ENCODE measurements at regions not wholly inside any gene's neighbourhood (a gene's known extent, or its start where the extent isn't known, plus 50 kb on each side); places are given as distances from the start of the nearest gene placed in this dataset.

DNA sequence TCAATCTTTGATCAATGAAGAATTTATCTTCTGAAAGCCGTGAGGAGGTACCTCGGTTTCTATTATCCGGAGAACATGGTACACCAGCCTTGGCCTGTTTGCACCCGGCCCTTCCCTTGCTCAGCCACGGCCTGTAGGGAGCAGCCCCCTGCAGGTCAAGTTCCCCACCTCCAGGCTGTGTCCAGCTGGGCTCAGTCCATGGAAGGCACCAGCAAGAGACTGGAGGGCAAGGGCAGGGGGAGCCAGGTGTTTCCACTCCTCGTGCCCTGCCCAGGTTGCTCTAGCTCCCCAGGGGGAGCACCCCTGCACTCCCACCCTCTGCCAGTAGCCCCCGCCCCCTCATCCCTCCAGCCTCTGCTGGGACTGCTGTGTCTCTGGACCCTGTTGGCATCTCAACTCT lies 87.3 kb upstream of the ADAMTS2 start:
- TF ChIP-seq, protein P1, sequence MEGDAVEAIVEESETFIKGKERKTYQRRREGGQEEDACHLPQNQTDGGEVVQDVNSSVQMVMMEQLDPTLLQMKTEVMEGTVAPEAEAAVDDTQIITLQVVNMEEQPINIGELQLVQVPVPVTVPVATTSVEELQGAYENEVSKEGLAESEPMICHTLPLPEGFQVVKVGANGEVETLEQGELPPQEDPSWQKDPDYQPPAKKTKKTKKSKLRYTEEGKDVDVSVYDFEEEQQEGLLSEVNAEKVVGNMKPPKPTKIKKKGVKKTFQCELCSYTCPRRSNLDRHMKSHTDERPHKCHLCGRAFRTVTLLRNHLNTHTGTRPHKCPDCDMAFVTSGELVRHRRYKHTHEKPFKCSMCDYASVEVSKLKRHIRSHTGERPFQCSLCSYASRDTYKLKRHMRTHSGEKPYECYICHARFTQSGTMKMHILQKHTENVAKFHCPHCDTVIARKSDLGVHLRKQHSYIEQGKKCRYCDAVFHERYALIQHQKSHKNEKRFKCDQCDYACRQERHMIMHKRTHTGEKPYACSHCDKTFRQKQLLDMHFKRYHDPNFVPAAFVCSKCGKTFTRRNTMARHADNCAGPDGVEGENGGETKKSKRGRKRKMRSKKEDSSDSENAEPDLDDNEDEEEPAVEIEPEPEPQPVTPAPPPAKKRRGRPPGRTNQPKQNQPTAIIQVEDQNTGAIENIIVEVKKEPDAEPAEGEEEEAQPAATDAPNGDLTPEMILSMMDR (IDR thresholded peaks at IDR 0.05; ENCODE audit: low read depth, low read length, missing control alignments), result no peak
- in situ Hi-C loops (cut with HindIII; ENCODE audit: low sequenced_read_pairs), result no loop called here
- DNase-seq (ENCODE audit: low read depth), result no peak
- no peak overlapping the region for H3K4me3 ChIP-seq (ENCODE audit: low read depth, low read length)

DNA sequence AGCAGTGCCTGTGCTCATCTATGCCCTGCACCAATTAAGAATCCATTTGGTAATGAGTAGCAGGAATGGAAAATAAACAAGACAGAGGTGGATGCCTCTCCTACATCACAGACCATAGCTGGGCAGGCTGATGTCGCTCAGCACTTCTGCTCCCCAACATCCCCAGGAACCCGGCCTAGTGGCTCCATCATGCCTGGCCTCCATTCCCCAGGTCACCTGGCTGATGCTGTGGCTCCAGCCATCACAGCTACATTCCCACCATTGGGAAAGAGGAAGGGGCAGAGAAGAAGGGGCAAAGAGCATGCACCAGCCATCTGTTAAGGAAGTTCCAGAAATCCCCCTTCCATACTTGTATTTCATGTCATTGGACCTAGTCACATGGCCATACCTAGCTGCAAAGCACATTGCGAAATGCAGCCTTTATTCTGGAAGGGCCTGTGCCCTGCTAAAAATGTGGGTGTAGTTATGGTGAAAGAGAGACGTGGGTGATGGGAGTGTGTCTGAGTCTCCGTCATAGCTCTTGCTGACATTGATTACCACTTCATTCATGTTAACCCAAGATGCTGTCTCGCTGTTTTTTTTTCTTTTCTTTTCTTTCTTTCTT lies 86.1 kb upstream of the ADAMTS2 start:
- DNase-seq (ENCODE audit: low read depth), result no peak
- TF ChIP-seq, protein P1 (IDR thresholded peaks at IDR 0.05; ENCODE audit: low read depth, low read length, missing control alignments), result no peak
- H3K4me3 ChIP-seq (ENCODE audit: low read depth, low read length), result no peak overlapping the region
- in situ Hi-C loops (cut with HindIII; ENCODE audit: low sequenced_read_pairs), result no loop called here

DNA sequence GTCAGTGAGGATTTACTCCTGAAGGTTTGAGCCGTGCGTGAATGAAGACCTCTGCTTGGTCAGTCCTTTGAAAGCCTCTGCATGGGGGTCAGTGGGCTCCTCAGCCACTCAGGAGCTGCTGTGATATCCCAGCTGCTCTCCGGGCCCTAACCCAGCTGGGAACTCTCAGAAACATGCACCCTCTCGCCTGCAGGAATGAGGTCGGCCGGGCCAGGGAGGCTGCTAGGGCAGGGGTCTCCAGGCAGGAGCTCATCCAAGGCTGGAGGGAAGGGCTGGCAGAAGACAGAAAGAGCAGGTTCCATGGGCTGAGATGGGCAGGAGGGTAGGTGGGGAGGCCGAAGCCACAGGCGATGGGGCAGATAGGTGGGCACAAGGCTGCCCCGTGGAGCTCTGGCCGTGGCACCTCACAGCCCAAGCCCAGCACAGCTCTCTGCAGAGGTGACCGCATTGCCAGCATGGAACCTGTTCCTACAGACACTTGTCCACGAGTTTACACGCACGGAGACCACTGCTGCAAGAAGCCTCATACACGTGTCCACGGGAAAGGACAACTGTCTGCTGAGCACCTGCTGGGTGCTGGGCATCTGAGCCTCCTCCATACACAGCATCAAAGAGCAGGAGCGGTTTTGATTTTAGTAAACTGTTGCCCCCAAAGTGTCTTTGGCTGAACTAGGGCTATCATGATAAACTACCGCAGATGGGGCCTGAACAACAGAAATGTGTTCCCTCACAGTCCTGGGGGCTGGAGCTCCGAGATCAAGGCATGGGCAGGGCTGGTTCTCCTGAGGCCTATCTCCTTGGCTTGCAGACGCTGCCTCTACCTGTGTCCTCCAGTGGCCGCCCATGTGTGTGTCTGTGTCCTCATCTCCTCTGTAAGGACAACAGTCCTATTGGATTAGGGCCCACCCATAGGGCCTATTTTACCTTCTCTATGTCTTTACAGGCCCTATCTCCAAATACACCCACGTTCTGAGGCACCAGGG lies 85.2 kb upstream of the ADAMTS2 start:
- in situ Hi-C loops (cut with HindIII; ENCODE audit: low sequenced_read_pairs), result no loop called here
- TF ChIP-seq, protein P1 (IDR thresholded peaks at IDR 0.05; ENCODE audit: low read depth, low read length, missing control alignments), result no peak
- no peak overlapping the region for H3K4me3 ChIP-seq (ENCODE audit: low read depth, low read length)
- DNase-seq (ENCODE audit: low read depth), result no peak

DNA sequence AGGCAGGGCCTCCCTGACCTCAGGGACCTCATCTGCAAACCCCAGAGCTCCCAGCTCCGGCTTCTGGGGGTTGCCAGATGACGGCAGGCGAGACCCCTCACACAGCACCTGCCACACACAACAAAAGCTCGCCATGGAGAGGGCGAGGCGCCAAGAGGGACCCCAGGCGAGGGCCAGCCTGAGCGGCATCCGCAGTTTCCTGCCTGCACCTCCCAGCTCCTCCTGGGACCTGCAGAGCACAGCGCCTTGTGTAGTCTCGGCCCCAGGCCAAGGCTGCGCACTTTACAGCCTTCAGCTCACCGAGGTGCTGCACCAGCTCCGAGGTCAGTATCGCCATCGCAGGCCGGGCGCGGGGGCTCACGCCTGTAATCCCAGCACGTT lies 82.4 kb upstream of the ADAMTS2 start:
- no peak for DNase-seq (ENCODE audit: low read depth)
- TF ChIP-seq, protein P1 (IDR thresholded peaks at IDR 0.05; ENCODE audit: low read depth, low read length, missing control alignments), result no peak
- no peak overlapping the region for H3K4me3 ChIP-seq (ENCODE audit: low read depth, low read length)
- in situ Hi-C loops (cut with HindIII; ENCODE audit: low sequenced_read_pairs), result no loop called here

DNA sequence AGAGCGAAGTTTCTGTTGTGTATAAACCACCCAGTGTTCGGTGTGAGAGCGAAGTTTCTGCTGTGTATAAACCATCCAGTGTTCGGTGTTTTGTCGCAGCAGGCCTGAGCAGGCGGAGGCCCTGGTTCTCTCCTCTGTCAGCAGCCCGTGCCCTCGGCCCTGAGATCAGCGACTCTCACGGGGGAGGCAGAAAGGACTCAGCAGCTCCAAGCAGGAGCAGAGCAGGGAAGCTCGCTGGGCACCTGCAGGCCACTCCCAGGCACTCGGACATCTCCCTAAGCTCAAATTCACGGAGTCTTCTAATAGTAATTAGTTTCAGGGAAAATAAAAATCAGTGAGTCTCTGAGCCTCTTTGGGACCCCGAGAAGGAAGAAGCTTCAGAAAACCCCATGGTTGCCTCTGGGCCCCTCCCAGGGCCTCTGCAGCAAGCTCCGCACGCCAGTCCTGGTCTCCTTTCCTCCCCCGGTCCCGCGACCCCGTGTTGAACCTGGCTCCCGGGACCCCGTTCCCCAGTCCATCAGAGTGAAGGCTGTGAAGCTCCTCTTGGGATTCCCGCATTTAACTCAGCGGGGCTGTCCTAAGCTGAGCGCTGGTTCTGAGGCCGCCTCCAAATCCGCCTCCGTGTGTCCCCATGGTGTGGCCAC lies 81.9 kb upstream of the ADAMTS2 start:
- no peak for DNase-seq (ENCODE audit: low read depth)
- H3K4me3 ChIP-seq (ENCODE audit: low read depth, low read length), result no peak overlapping the region
- in situ Hi-C loops (cut with HindIII; ENCODE audit: low sequenced_read_pairs), result no loop called here
- TF ChIP-seq, protein P1 (IDR thresholded peaks at IDR 0.05; ENCODE audit: low read depth, low read length, missing control alignments), result no peak

DNA sequence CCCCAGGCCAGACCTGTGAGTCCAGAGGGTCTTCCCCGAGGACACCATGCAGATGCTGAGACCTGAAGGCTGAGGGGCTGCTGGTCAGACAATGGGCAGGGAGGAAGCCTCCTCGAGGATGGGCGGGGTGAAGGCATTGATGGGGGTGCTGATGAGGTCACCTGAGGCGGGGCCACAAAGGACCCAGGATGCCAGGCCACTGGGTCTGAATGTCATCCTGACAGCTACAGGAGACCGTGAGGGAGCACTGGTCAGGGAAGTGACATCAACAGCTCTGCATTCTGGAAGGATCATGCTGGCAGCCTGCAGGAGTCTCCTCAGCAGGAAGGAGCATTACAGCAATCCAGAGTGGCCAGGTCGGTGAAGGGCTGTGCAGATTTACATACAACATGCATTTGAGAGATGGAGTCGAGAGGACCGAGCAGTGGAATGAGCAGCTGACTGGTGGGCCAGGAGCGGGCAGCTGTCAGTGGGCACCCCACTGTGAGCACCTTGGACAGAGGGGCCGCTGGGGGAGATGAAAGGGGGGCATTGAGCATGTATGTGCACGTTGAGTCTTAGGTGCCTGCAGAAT lies 77.7 kb upstream of the ADAMTS2 start:
- TF ChIP-seq, protein P1 (IDR thresholded peaks at IDR 0.05; ENCODE audit: low read depth, low read length, missing control alignments), result no peak
- in situ Hi-C loops (cut with HindIII; ENCODE audit: low sequenced_read_pairs), result no loop called here
- no peak overlapping the region for H3K4me3 ChIP-seq (ENCODE audit: low read depth, low read length)
- DNase-seq (ENCODE audit: low read depth), result no peak

Measured in astrocyte of the cerebellum (primary cell).